GOT3 (cell line): ENCODE measurements at regions not wholly inside any gene's neighbourhood (a gene's known extent, or its start where the extent isn't known, plus 50 kb on each side); places are given as distances from the start of the nearest gene placed in this dataset.
A peak's percentile ranks its signal among the peaks of the same experiment; 100 is the strongest.
"Not testable (repeated sequence)": the region's sequence is repeated elsewhere in the genome, so short reads cannot be mapped to it uniquely, and the experiment has no call there.

Source experiments
- DNase-seq: peaks from one replicate; lab custom pipeline; 2025; ENCODE audit warnings: mixed read lengths; lab: John Stamatoyannopoulos, UW

GRCh38 chr11:29162491-29162890 lies 854.3 kb downstream of the KCNA4 start:
- DNase-seq, result no peak

- DNase-seq, result no peak
These were observed 855.6 kb downstream of the KCNA4 start for GRCh38 chr11:29161191-29161590.

- DNase-seq, result peak; percentile 4
These were observed 857.0 kb downstream of the KCNA4 start for GRCh38 chr11:29159552-29160465.

- DNase-seq, result no peak
These were observed 863.8 kb downstream of the KCNA4 start for GRCh38 chr11:29153078-29153477.

GRCh38 chr11:29142573-29142972 lies 874.3 kb downstream of the KCNA4 start:
- DNase-seq, result not testable (repeated sequence)

GRCh38 chr11:29135504-29135903 lies 881.3 kb downstream of the KCNA4 start:
- no peak for DNase-seq

- DNase-seq, result no peak
These were observed 885.8 kb downstream of the KCNA4 start for GRCh38 chr11:29131055-29131454.

GRCh38 chr11:29129844-29130243 lies 887.0 kb downstream of the KCNA4 start:
- DNase-seq, result no peak

GRCh38 chr11:29127461-29127860 lies 889.4 kb downstream of the KCNA4 start:
- DNase-seq, result no peak

- DNase-seq, result no peak
These were observed 891.2 kb downstream of the KCNA4 start for GRCh38 chr11:29125606-29126005.

GRCh38 chr11:29124470-29124869 lies 892.4 kb downstream of the KCNA4 start:
- DNase-seq, result no peak

- peak; percentile 5 for DNase-seq
These were observed 896.9 kb downstream of the KCNA4 start for GRCh38 chr11:29119707-29120618.

- no peak for DNase-seq
These were observed 897.7 kb downstream of the KCNA4 start for GRCh38 chr11:29119116-29119515.

GRCh38 chr11:29100967-29101366 lies 915.9 kb downstream of the KCNA4 start:
- DNase-seq, result no peak

- DNase-seq, result no peak
These were observed 921.0 kb downstream of the KCNA4 start for GRCh38 chr11:29095821-29096220.

- no peak for DNase-seq
These were observed 923.3 kb downstream of the KCNA4 start for GRCh38 chr11:29093416-29094120.

- DNase-seq, result no peak
These were observed 929.5 kb downstream of the KCNA4 start for GRCh38 chr11:29087200-29087812.

- DNase-seq, result no peak
These were observed 941.1 kb downstream of the KCNA4 start for GRCh38 chr11:29075726-29076125.

- DNase-seq, result no peak
These were observed 953.0 kb downstream of the KCNA4 start for GRCh38 chr11:29063630-29064361.

- DNase-seq, result no peak
These were observed 953.3 kb downstream of the METTL15 start for GRCh38 chr11:29061452-29061851.

GRCh38 chr11:29056487-29056886 lies 948.3 kb downstream of the METTL15 start:
- DNase-seq, result not testable (repeated sequence)
